Activated CD4-positive, CD25-positive, alpha-beta regulatory T cell treated with anti-CD3 and anti-CD28 coated beads, Interleukin-2, amount 50 U/mL, for 24 hours (primary cell): ENCODE measurements at regions not wholly inside any gene's neighbourhood (a gene's known extent, or its start where the extent isn't known, plus 50 kb on each side); places are given as distances from the start of the nearest gene placed in this dataset.
"Not testable (repeated sequence)": the region's sequence is repeated elsewhere in the genome, so short reads cannot be mapped to it uniquely, and the experiment has no call there.

ENCODE experiments used
- ATAC-seq, 2 donors: fragments of 150-1000 bp; cut with Tn5 transposase; one replicate each; pipeline ENCODE4 v1.10.0; 2021; ENCODE audit warnings: mild to moderate bottlenecking in 1 of 2, moderate library complexity in 1 of 2

DNA sequence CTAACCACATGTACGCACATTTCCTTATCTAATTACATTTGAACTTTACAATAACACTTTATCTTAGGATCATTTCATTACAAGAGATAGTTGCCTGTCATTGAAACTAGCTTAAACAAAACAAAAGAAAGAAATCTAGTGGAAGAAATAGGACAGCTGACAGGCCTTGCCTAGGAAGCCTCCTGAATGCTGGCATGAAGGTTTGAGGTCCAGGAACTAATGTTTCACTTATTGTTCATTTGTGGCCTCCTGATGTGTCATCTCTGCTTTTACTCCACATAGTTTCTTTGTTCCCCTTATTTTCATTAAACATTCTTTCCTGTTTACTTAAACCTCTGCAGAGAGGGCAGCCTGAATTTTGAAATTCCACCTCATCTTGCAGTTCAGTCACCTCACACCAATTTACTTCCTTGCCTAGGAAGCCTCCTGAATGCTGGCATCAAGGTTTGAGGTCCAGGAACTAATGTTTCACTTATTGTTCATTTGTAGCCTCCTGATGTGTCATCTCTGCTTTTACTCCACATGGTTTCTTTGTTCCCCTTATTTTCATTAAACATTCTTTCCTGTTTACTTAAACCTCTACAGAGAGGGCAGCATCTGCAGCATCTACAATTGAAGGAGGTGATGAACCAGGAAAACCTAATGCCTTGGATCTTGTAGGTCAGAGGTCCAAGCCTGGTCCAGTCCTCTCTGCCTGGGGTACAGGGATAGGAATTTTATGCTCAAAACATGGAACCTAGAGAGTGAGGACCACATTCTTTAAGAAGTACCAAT, 319.2 kb downstream of the SPATA31A1 start:
- ATAC-seq: not testable (repeated sequence)

DNA sequence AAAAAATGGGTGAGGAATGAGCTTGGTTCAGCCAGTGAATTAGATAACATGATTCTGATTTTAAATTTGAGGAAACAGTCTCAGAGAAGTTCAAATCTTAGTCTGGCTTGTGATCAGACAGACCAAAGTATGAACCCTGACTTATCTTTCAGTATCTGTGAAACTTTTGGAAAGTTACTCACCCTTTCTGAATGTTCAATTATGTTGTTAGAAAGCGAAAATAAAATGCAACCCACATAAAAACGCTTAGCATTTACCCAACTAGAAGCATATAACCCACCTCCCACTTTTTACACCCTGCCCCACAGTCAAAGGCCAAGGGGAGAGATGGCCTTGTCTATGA, 319.7 kb downstream of the SPATA31A1 start:
- peak in 1 of 2 donors; percentile 21 for ATAC-seq

DNA sequence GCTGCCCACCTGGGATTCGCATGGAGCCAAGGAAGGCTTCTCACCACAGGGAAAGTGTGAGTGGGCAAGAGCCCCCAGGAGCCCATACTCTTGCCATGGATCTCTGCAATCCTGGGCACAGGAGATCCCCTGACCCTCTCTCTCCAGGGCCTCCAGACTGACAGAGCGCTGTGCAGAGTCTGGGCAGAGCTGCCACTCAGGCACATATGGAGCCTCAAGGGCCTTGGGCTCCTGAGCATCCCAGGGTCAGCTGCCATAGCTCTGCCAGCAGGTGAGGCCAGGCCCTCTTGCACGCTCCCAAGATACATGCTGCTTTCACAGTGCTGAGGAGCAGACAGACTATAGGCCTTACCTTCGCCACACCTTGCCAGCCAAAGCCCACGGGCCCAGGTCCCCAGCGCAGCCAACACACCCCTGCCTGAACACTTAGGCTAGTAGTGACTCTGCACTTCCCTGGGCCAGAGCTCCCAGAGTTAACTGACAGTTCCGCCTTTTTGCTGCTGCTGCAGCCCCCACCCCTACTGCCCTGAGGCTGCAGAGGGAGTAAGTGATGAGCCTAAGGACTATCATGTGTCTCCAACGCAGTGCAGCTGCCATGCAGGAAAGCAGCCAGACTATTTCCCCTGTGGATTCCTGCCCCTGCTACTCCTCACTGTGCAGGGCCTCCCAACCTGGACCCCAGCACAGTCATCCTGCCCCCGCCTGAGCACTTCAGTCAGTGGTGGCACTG, 323.2 kb downstream of the SPATA31A1 start:
- ATAC-seq: peak in 1 of 2 donors; percentile 25

DNA sequence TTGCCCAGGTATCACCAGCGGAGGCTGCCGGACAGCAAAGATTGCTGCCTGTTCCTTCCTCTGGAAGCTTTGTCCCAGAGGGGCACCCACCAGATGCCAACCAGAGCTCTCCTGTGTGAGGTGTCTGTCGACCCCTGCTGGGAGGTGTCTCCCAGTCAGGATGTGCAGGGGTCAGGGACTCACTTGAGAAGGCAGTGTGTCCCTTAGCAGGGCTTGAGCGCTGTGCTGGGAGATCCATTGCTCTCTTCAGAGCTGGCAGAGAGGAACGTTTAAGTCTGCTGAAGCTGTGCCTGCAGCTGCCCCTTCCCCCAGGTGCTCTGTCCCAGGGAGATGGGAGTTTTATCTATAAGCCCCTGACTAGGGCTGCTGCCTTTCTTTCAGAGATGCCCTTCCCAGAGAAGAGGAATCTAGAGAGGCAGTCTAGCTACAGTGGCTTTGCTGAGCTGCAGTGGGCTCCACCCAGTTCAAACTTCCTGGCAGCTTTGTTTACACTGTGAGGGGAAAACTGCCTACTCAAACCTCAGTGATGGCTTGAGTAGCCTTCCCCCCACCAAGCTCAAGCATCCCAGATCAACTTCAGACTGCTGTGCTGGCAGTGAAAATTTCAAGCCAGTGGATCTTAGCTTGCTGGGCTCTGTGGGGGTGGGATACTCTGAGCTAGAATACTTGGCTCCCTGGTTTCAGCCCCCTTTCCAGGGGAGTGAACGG, 325.4 kb downstream of the SPATA31A1 start:
- not testable (repeated sequence) for ATAC-seq

DNA sequence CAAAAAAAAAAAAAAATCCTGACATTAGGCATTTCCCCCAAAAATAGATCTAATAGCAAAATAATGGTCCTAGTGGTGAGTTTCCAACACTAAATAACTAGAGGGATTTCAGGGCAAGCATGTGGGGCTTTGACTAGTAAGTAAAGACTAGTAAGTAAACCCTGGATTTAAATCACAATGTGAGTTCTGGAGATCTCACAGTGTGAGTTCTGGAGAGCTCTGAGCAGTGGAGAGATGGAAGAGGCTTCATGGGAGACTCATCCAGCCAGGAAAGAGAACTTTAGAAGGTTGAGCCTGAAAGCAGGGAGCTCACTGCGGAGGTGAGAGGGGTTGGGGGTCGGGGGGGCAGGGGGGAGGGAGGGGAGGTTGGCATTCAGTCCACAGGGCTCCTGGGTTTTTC, 373.4 kb downstream of the SPATA31A1 start:
- not testable (repeated sequence) for ATAC-seq

DNA sequence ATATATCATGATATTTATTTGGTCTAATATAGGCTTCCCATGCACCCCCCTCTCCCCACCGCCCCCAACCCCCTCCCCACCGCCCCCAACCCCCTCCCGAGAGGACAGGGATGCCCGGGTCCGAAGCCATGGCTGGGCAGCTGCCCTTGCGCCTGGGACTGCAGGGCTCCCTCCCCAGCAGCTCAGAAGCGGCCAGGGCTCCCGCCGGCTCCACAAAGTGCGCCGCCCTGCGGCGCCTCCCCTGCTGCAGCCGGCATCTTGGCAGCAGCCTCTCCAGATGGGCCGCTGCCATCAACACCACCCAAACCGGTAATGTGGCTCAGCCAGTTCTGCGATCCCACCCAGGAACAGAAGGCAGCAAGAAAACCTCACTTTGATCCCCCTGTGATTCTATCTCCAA, 389.4 kb downstream of the SPATA31A1 start:
- not testable (repeated sequence) for ATAC-seq

DNA sequence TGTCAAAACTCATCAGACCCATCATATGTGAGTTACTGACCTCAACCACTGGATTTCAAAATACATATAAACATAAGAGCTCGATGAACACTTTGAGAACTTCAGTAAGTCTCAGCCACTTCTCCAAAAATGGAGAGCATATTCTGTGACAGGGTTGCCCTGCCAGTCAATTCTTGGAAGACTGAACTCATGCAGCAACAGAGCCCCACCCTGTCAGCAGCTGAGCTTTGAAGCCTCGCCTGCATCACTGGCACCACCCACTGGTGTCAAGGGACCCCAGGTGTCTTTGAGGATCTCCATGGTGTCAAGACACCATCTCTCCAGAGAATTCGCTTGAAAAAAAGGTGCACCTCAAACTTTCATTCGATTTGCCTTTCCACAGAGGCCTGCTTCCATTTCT, 420.1 kb downstream of the SPATA31A1 start:
- not testable (repeated sequence) for ATAC-seq

DNA sequence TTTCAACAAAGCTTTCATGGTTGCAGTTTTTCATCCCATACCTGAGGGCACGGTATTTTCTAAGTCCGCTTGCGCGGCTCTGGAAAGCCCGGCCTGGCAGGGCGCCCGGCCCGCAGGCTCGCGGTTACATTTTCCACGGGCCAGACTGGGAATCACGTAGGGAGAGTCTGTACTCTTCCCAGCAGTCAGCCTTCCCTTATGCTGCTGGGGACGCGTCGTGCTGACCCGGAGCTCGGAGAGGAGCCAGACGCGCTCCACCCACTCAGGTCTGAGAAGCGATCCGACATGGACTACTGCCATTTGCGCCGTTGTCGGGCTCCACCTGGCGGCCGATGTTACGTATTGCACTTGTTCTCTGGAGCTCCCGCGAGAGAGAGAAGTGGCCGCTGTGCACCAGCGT, 435.9 kb downstream of the SPATA31A1 start:
- peak; percentile 86 to 89 for ATAC-seq

DNA sequence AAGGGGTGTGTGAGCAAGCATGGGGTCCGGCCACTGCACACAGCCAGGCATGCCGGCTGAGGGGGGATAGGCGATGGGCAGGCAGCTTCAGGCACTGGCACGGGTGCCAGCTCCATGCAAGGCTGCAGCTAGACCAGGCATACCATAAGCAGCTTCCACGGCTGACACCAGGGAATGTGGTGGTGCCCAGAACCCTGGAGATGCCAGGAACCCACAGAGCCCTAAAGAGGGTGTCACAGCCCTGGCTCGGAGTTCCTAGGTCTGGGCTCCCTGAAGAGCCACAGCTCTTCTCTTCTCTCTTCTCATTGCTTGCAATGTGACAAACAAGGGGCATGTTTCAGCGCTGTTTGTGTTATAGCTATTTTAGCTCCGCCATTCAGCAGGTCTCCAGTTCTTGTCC, 442.5 kb downstream of the SPATA31A1 start:
- ATAC-seq: not testable (repeated sequence)

DNA sequence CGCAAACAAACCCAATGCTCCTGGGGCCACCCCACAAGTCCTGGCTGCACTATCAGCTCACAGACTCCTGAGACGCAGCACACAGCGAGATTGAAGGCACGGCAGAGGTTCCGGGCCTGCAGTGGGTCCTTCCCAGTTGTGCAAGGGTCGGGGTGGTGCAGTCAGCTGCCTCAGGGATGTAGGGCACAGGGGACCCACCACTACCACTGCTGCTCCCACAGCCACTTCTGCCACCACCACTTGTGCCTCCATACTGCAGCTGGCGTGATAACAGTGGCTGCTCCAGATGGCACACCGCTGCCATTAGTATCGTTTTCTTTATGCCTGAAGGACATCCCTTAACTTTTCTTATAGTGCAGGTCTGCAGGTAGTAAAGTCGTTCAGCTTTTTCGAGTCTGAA, 443.8 kb downstream of the SPATA31A1 start:
- not testable (repeated sequence) for ATAC-seq

DNA sequence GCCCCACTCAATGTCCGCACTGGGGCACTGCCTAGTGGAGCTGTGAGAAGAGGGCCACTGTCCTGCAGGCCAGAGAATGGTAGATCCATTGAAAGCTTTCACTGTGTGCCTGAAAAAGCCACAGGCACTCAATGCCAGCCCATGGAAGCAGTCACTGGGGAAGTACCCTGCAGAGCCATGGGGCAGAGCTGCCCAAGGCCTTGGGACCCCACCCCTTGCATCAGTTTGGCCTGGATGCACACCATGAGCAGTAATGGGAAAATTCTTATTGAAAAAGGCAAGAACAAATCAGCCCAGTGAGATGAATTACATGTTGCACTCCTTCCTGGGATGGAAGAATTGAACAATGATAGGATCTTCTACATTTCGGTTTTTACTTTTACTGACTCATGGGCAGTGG, 447.1 kb downstream of the SPATA31A1 start:
- ATAC-seq: not testable (repeated sequence)

DNA sequence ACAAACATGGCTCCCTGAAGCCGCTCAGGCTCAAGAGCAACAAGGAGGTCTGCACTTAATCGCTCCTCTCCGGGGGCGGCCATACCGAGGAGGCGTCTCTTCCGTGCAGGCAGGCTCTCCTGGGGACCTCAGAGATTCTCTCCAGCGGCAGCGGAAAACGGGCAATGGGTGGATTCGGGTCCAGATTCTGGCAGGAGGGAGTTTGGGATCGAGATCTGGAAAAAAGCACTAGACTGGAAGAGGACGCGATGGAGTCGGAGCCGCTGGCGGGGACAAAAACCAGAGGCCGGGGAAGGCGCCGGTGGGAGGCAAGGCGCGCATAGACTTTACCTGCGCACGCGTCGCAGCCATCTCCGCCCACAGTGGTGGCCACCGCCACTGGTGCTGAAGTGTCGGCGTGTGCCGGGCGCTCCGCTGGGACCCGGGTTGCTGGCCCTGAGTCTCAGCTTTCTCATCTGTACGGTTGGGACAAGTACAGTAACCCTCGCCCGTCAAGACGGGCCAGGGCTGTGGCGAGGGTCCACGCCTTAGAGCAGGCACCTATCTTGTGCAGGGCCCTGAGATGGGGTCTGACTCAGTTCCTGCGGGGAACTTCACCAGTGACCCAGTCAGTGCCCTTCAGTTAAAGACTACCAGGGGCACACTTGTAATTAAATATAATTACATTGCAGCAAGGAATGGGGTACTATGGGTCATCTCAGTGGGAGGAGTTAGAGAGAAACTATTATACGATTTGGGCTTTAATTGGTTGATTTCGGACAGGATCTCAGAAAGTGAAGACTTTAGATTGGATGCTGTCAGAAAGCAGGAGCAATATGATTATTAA, 454.1 kb downstream of the SPATA31A1 start:
- peak; percentile 41 to 56 for ATAC-seq

DNA sequence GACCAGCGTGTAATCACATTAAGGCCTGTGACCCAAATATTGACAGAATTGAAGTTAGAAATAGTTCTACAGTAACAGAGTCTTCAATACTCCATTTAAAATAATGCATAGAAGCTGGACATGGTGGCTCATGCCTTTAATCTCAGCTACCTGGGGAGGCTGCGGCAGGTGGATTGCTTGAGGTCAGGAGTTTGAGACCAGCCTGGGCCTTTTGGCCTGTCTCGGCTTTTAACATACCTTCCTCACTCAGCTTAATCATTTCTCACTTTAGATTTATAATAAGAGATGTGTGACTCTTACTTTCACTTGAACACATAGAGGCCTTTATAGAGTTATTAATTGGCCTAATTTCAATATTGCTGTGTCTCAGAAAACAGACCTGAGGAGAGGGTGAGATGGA, 454.9 kb downstream of the SPATA31A1 start:
- not testable (repeated sequence) for ATAC-seq

DNA sequence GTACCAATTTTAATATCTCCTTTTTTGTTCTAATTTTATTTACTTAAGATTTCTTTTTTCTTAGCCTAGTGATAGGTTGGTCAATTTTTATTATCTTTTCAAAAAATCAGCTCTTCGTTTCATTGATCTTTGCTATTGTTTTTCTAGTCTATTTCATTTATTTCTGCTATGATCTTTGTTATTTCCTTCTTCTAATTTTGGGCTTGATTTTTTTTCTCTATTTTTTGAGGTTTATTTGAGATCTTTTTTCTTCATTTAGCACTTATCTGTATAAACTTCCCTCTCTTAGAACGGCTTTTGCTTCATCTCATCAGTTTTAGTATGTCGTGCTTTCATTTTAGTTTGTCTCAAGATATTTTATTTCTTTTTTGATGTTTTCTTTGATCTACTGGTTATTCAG, 456.1 kb downstream of the SPATA31A1 start:
- ATAC-seq: not testable (repeated sequence)

DNA sequence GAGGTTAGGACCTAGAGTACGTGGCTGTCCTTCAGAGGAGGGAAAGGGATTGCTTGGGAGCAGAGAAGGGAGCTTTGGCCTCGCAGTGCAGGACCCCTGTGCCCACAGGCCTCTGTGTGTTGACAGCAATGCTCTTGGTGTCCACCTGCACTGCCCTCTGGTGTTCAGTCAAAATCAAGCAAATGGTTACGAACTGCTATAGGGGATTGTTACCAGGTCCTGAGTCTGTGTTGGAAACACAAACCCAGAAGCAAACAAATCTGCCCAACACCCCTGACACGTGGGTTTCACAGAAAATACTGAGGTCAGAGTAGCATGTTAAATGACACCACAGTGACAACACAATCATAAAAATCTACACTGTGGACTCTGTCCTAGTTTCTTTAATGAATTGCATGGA, 473.0 kb downstream of the SPATA31A1 start:
- ATAC-seq: not testable (repeated sequence)
